Activated CD4-positive, alpha-beta T cell treated with anti-CD3 and anti-CD28 coated beads, Interleukin-2, amount 10 ng/mL, durations not matched to agents 24 days and 14 days (primary cell): ENCODE measurements at regions not wholly inside any gene's neighbourhood (a gene's known extent, or its start where the extent isn't known, plus 50 kb on each side); places are given as distances from the start of the nearest gene placed in this dataset.

Experiments
- DNase-seq: peaks from one replicate; pipeline ENCODE4 v3.0.0; 2022
- H3K27ac Mint-ChIP-seq: one replicate; pipeline ENCODE4 v1.8.0; 2022; ENCODE audit warnings: mild to moderate bottlenecking, mixed read lengths
- H3K27me3 Mint-ChIP-seq: one replicate; pipeline ENCODE4 v1.8.0; 2022; ENCODE audit warnings: mixed read lengths
- H3K36me3 Mint-ChIP-seq: one replicate; pipeline ENCODE4 v1.8.0; 2022; ENCODE audit warnings: low read depth, mild to moderate bottlenecking, mixed read lengths
- H3K4me1 Mint-ChIP-seq: one replicate; pipeline ENCODE4 v1.8.0; 2021; ENCODE audit warnings: mixed read lengths
- H3K4me3 Mint-ChIP-seq: one replicate; pipeline ENCODE4 v1.8.0; 2022; ENCODE audit warnings: mild to moderate bottlenecking, moderate library complexity, mixed read lengths
- H3K9me3 Mint-ChIP-seq: one replicate; pipeline ENCODE4 v1.8.0; 2021; ENCODE audit warnings: mixed read lengths
- intact Hi-C: fragments of 100-400 bp; cut with micrococcal nuclease; formaldehyde crosslinking; loops from one replicate; pipeline ENCODE4 v1.15.1; 2023

GRCh38 chr9:115216873-115217272, 98.9 kb upstream of the TNC start:
- DNase-seq, result no peak
- Mint-ChIP-seq H3K27me3 (peaks cover 18% of the 10 kb centered on the region), H3K27ac (no peak overlapping the region), H3K4me3 (no peak overlapping the region), H3K36me3 (no peaks in the 10 kb centered on the region), H3K4me1 (no peaks in the 10 kb centered on the region), H3K9me3 (no peaks in the 10 kb centered on the region)
- intact Hi-C loops, result no loop called here

- H3K27ac Mint-ChIP-seq, result no peak overlapping the region
- intact Hi-C loops, result no loop called here
- no peak overlapping the region for H3K4me3 Mint-ChIP-seq
- no peak for DNase-seq
- H3K27me3 Mint-ChIP-seq, result peaks cover 25% of the 10 kb centered on the region
- H3K9me3 Mint-ChIP-seq, result no peaks in the 10 kb centered on the region
- H3K36me3 Mint-ChIP-seq, result no peaks in the 10 kb centered on the region
- H3K4me1 Mint-ChIP-seq, result no peaks in the 10 kb centered on the region
Observed at GRCh38 chr9:115220319-115221005, 102.5 kb upstream of the TNC start.

GRCh38 chr9:115223471-115223870, 105.5 kb upstream of the TNC start:
- H3K4me3 Mint-ChIP-seq, result no peak overlapping the region

GRCh38 chr9:115225459-115226116, 107.6 kb upstream of the TNC start:
- no peak for DNase-seq
- Mint-ChIP-seq H3K27ac (no peak overlapping the region), H3K4me3 (no peak overlapping the region), H3K9me3 (no peaks in the 10 kb centered on the region), H3K27me3 (peaks cover 24% of the 10 kb centered on the region), H3K36me3 (no peaks in the 10 kb centered on the region), H3K4me1 (no peaks in the 10 kb centered on the region)
- intact Hi-C loops, result no loop called here

More at GRCh38 chr9:115223471-115223870, 105.5 kb upstream of the TNC start:
- Mint-ChIP-seq H3K36me3 (no peaks in the 10 kb centered on the region), H3K27me3 (peaks cover 21% of the 10 kb centered on the region), H3K9me3 (no peaks in the 10 kb centered on the region), H3K4me1 (no peaks in the 10 kb centered on the region), H3K27ac (no peak overlapping the region)
- DNase-seq, result no peak
- intact Hi-C loops, result no loop called here

- no peaks in the 10 kb centered on the region for H3K36me3 Mint-ChIP-seq
- intact Hi-C loops, result no loop called here
- H3K9me3 Mint-ChIP-seq, result no peaks in the 10 kb centered on the region
- H3K27ac Mint-ChIP-seq, result no peak overlapping the region
- no peaks in the 10 kb centered on the region for H3K4me1 Mint-ChIP-seq
- no peak for DNase-seq
- H3K4me3 Mint-ChIP-seq, result no peak overlapping the region
- peaks cover 27% of the 10 kb centered on the region for H3K27me3 Mint-ChIP-seq
Observed at GRCh38 chr9:115226152-115226551, 108.2 kb upstream of the TNC start.

- no peak overlapping the region for H3K4me3 Mint-ChIP-seq
- DNase-seq, result no peak
- intact Hi-C loops, result no loop called here
- no peaks in the 10 kb centered on the region for H3K36me3 Mint-ChIP-seq
- H3K9me3 Mint-ChIP-seq, result no peaks in the 10 kb centered on the region
- H3K27ac Mint-ChIP-seq, result no peak overlapping the region
- H3K27me3 Mint-ChIP-seq, result peaks cover 17% of the 10 kb centered on the region
- H3K4me1 Mint-ChIP-seq, result no peaks in the 10 kb centered on the region
Observed at GRCh38 chr9:115229496-115229895, 111.5 kb upstream of the TNC start.

GRCh38 chr9:115230924-115231515, 113.1 kb upstream of the TNC start:
- no peaks in the 10 kb centered on the region for H3K4me1 Mint-ChIP-seq
- peaks cover 19% of the 10 kb centered on the region for H3K27me3 Mint-ChIP-seq
- no peaks in the 10 kb centered on the region for H3K36me3 Mint-ChIP-seq
- H3K27ac Mint-ChIP-seq, result no peak overlapping the region
- no peak overlapping the region for H3K4me3 Mint-ChIP-seq
- intact Hi-C loops, result no loop called here
- no peaks in the 10 kb centered on the region for H3K9me3 Mint-ChIP-seq
- no peak for DNase-seq

GRCh38 chr9:115232181-115232774, 114.3 kb upstream of the TNC start:
- H3K4me3 Mint-ChIP-seq, result no peak overlapping the region
- H3K27ac Mint-ChIP-seq, result peak overlapping the region; percentile 17
- H3K27me3 Mint-ChIP-seq, result peaks cover 21% of the 10 kb centered on the region
- H3K4me1 Mint-ChIP-seq, result no peaks in the 10 kb centered on the region
- H3K9me3 Mint-ChIP-seq, result no peaks in the 10 kb centered on the region
- intact Hi-C loops, result no loop called here
- H3K36me3 Mint-ChIP-seq, result no peaks in the 10 kb centered on the region
- DNase-seq, result no peak

- Mint-ChIP-seq H3K4me1 (no peaks in the 10 kb centered on the region), H3K36me3 (no peaks in the 10 kb centered on the region), H3K4me3 (no peak overlapping the region), H3K9me3 (no peaks in the 10 kb centered on the region), H3K27ac (no peak overlapping the region), H3K27me3 (peaks cover 25% of the 10 kb centered on the region)
- DNase-seq, result no peak
- intact Hi-C loops, result no loop called here
Observed at GRCh38 chr9:115234094-115234493, 116.1 kb upstream of the TNC start.

GRCh38 chr9:115235221-115235620, 117.3 kb upstream of the TNC start:
- no peak overlapping the region for H3K4me3 Mint-ChIP-seq
- peaks cover 28% of the 10 kb centered on the region for H3K27me3 Mint-ChIP-seq
- H3K36me3 Mint-ChIP-seq, result no peaks in the 10 kb centered on the region
- no peaks in the 10 kb centered on the region for H3K9me3 Mint-ChIP-seq
- intact Hi-C loops, result no loop called here
- DNase-seq, result no peak
- H3K27ac Mint-ChIP-seq, result no peak overlapping the region
- H3K4me1 Mint-ChIP-seq, result no peaks in the 10 kb centered on the region

- no peak overlapping the region for H3K27ac Mint-ChIP-seq
- no peaks in the 10 kb centered on the region for H3K9me3 Mint-ChIP-seq
- intact Hi-C loops, result no loop called here
- peaks cover 22% of the 10 kb centered on the region for H3K27me3 Mint-ChIP-seq
- no peaks in the 10 kb centered on the region for H3K36me3 Mint-ChIP-seq
- H3K4me3 Mint-ChIP-seq, result no peak overlapping the region
- H3K4me1 Mint-ChIP-seq, result no peaks in the 10 kb centered on the region
- DNase-seq, result no peak
Observed at GRCh38 chr9:115237385-115237998, 119.5 kb upstream of the TNC start.

- no peak for DNase-seq
- no peaks in the 10 kb centered on the region for H3K4me1 Mint-ChIP-seq
- H3K36me3 Mint-ChIP-seq, result no peaks in the 10 kb centered on the region
- H3K9me3 Mint-ChIP-seq, result no peaks in the 10 kb centered on the region
- peaks cover 22% of the 10 kb centered on the region for H3K27me3 Mint-ChIP-seq
- no peak overlapping the region for H3K27ac Mint-ChIP-seq
- H3K4me3 Mint-ChIP-seq, result no peak overlapping the region
- intact Hi-C loops, result no loop called here
Observed at GRCh38 chr9:115240676-115241075, 122.7 kb upstream of the TNC start.

- peaks cover 24% of the 10 kb centered on the region for H3K27me3 Mint-ChIP-seq
- H3K36me3 Mint-ChIP-seq, result no peaks in the 10 kb centered on the region
- H3K9me3 Mint-ChIP-seq, result no peaks in the 10 kb centered on the region
- DNase-seq, result no peak
- intact Hi-C loops, result no loop called here
- H3K4me3 Mint-ChIP-seq, result no peak overlapping the region
- no peak overlapping the region for H3K27ac Mint-ChIP-seq
- no peaks in the 10 kb centered on the region for H3K4me1 Mint-ChIP-seq
Observed at GRCh38 chr9:115241641-115242040, 123.7 kb upstream of the TNC start.

GRCh38 chr9:115249488-115249887, 131.5 kb upstream of the TNC start:
- peaks cover 17% of the 10 kb centered on the region for H3K27me3 Mint-ChIP-seq
- peaks cover 10% of the 10 kb centered on the region for H3K9me3 Mint-ChIP-seq
- no peak overlapping the region for H3K27ac Mint-ChIP-seq
- intact Hi-C loops, result no loop called here
- no peaks in the 10 kb centered on the region for H3K4me1 Mint-ChIP-seq
- H3K36me3 Mint-ChIP-seq, result no peaks in the 10 kb centered on the region
- H3K4me3 Mint-ChIP-seq, result no peak overlapping the region
- DNase-seq, result no peak
